ENCODE measurements at regions not wholly inside any gene's neighbourhood (a gene's known extent, or its start where the extent isn't known, plus 50 kb on each side); places are given as distances from the start of the nearest gene placed in this dataset.

DNA sequence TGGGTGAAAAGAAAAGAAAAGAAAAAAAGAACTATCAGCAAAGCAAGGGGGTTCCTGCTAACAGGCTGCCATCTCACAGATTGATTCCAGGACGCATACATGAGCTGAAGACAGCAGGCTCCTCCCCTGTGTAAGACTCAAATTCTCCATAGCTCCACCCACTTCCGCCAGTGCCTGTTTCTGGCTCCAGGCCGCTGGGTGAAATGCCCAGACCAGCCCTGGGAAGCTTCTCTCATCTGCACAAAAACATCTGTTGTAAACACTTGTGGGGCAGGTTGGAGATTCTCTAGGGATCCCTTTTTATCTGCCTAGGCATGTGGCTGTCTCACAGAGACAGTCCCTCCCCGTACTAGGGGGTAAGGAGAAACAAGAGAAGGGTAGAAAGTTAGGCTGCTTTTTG, 1054.4 kb upstream of the SPRY2 start:
- Histone ChIP-seq H3K9me3 (no peaks in the 10 kb centered on the region), H3K4me3 (no peak overlapping the region), H3K36me3 (ENCODE audit: low read depth) (no peaks in the 10 kb centered on the region), H3K4me1 (ENCODE audit: low read depth) (peaks cover 6% of the 10 kb centered on the region)
- DNase-seq (peak; percentile 57 to 76 (median 68)), ATAC-seq (peak; percentile 93)
- intact Hi-C loops (cut with DNase I, micrococcal nuclease), result loop anchor here in 1 of 2 donors (10.0 kb wide), 1 partner anchor 221 kb away; no protein-coding TSS in a partner anchor
- TF ChIP-seq, protein P1, sequence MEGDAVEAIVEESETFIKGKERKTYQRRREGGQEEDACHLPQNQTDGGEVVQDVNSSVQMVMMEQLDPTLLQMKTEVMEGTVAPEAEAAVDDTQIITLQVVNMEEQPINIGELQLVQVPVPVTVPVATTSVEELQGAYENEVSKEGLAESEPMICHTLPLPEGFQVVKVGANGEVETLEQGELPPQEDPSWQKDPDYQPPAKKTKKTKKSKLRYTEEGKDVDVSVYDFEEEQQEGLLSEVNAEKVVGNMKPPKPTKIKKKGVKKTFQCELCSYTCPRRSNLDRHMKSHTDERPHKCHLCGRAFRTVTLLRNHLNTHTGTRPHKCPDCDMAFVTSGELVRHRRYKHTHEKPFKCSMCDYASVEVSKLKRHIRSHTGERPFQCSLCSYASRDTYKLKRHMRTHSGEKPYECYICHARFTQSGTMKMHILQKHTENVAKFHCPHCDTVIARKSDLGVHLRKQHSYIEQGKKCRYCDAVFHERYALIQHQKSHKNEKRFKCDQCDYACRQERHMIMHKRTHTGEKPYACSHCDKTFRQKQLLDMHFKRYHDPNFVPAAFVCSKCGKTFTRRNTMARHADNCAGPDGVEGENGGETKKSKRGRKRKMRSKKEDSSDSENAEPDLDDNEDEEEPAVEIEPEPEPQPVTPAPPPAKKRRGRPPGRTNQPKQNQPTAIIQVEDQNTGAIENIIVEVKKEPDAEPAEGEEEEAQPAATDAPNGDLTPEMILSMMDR (IDR thresholded peaks at IDR 0.05), result no peak

DNA sequence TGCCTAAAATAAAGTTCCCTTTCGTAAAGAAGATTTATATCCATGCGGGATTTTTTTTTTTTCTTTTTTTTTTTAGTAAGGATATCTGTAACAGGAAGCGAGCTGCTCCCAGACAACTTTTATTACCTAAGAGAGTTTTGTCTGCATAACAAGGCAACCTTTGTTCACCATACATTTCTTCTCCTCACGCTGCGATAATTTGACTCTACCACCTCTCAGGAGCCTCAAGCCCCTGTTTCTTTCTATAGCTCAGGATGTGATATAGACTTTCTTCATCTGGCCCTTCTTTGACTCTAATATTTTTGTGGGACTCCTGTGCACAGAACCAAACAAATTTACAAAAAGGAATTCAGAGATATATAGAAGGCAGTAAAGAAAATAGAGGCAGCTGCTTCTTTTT, 1053.7 kb upstream of the SPRY2 start:
- Histone ChIP-seq H3K9me3 (no peaks in the 10 kb centered on the region), H3K4me3 (no peak overlapping the region), H3K36me3 (ENCODE audit: low read depth) (no peaks in the 10 kb centered on the region), H3K4me1 (ENCODE audit: low read depth) (peaks cover 6% of the 10 kb centered on the region)
- peak; percentile 84 for ATAC-seq
- peak in 1 of 3 donors; percentile 19 for DNase-seq
- intact Hi-C loops (cut with DNase I, micrococcal nuclease), result loop anchor here in 1 of 2 donors (10.0 kb wide), 1 partner anchor 220 kb away; no protein-coding TSS in a partner anchor
- TF ChIP-seq, protein P1 (IDR thresholded peaks at IDR 0.05), result no peak

- ATAC-seq (peak; percentile 86), DNase-seq (peak in 1 of 3 donors; percentile 27)
- TF ChIP-seq, protein P1 (IDR thresholded peaks at IDR 0.05), result no peak
- no peaks in the 10 kb centered on the region for H3K36me3 ChIP-seq (ENCODE audit: low read depth)
- peaks cover 6% of the 10 kb centered on the region for H3K4me1 ChIP-seq (ENCODE audit: low read depth)
- no peak overlapping the region for H3K4me3 ChIP-seq
- intact Hi-C loops (cut with DNase I, micrococcal nuclease), result loop anchor here in 1 of 2 donors (10.0 kb wide), 1 partner anchor 219 kb away; no protein-coding TSS in a partner anchor
- H3K9me3 ChIP-seq, result no peaks in the 10 kb centered on the region
These were observed 1052.8 kb upstream of the SPRY2 start for GRCh38 chr13:81393721-81394120.

GRCh38 chr13:81393110-81393509, 1052.2 kb upstream of the SPRY2 start:
- Histone ChIP-seq H3K36me3 (ENCODE audit: low read depth) (no peaks in the 10 kb centered on the region), H3K9me3 (no peaks in the 10 kb centered on the region), H3K4me3 (no peak overlapping the region), H3K4me1 (ENCODE audit: low read depth) (peaks cover 6% of the 10 kb centered on the region)
- intact Hi-C loops (cut with DNase I, micrococcal nuclease), result loop anchor here in 1 of 2 donors (10.0 kb wide), 1 partner anchor 218 kb away; no protein-coding TSS in a partner anchor
- TF ChIP-seq, protein P1 (IDR thresholded peaks at IDR 0.05), result no peak
- DNase-seq (no peak), ATAC-seq (no peak)

GRCh38 chr13:81388400-81388799, 1047.5 kb upstream of the SPRY2 start:
- Histone ChIP-seq H3K4me1 (ENCODE audit: low read depth) (peaks cover 3% of the 10 kb centered on the region), H3K9me3 (no peaks in the 10 kb centered on the region), H3K36me3 (ENCODE audit: low read depth) (no peaks in the 10 kb centered on the region), H3K4me3 (no peak overlapping the region)
- intact Hi-C loops (cut with DNase I, micrococcal nuclease), result no loop called here
- ATAC-seq, result no peak
- TF ChIP-seq, protein P1 (IDR thresholded peaks at IDR 0.05), result no peak
- DNase-seq, result no peak

DNA sequence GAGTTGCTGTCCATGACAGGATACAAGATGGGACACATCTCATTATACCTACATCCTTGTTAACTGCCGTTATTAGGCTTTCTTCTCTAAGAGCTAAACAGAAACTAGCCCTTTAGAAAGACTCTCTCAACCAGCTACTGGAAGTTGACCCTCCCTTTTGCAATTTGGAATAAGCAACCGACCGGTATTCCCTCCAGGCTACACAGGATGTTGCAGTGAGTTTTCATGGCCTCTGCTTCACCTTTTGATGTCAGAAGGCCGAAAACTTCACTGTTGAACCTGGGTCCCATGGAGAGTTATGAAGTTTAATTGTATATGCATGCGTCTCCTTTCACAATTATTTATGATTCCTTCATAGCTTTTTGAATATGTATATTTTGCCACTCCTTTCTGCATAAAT, 1042.5 kb upstream of the SPRY2 start:
- Histone ChIP-seq H3K4me3 (no peak overlapping the region), H3K9me3 (no peaks in the 10 kb centered on the region), H3K4me1 (ENCODE audit: low read depth) (no peaks in the 10 kb centered on the region), H3K36me3 (ENCODE audit: low read depth) (no peaks in the 10 kb centered on the region)
- ATAC-seq (no peak), DNase-seq (no peak)
- TF ChIP-seq, protein P1 (IDR thresholded peaks at IDR 0.05), result no peak
- intact Hi-C loops (cut with DNase I, micrococcal nuclease), result no loop called here

Data from mucosa of descending colon (tissue), 3 donors.